ENCODE measurements at regions not wholly inside any gene's neighbourhood (a gene's known extent, or its start where the extent isn't known, plus 50 kb on each side); places are given as distances from the start of the nearest gene placed in this dataset.

DNA sequence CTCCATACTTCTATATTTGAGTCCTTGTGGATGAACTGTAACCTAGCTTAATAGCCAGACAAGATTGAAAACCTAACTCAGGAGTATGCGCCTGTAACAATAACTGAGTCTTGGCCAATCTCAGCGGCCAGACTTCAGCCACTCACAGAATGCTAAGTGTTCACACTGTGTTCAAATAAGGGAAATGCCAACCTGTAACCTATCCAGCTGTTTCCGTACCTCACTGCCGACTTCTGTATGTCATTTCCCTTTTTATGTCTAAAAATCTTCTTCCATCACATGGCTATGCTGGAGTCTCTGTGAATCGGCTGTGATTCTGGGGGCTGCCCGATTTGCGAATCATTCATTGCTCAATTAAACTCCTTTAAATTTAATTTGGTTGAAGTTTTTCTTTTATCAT lies 169.2 kb downstream of the NFKBIZ start:
- no peak for TF ChIP-seq EZH2 (IDR thresholded peaks at IDR 0.05; ENCODE audit: borderline replicate concordance)
- TF ChIP-seq, protein P1, sequence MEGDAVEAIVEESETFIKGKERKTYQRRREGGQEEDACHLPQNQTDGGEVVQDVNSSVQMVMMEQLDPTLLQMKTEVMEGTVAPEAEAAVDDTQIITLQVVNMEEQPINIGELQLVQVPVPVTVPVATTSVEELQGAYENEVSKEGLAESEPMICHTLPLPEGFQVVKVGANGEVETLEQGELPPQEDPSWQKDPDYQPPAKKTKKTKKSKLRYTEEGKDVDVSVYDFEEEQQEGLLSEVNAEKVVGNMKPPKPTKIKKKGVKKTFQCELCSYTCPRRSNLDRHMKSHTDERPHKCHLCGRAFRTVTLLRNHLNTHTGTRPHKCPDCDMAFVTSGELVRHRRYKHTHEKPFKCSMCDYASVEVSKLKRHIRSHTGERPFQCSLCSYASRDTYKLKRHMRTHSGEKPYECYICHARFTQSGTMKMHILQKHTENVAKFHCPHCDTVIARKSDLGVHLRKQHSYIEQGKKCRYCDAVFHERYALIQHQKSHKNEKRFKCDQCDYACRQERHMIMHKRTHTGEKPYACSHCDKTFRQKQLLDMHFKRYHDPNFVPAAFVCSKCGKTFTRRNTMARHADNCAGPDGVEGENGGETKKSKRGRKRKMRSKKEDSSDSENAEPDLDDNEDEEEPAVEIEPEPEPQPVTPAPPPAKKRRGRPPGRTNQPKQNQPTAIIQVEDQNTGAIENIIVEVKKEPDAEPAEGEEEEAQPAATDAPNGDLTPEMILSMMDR (IDR thresholded peaks at IDR 0.05; ENCODE audit: poor library complexity): no peak
- no peak for TF ChIP-seq EZH2phosphoT487 (IDR thresholded peaks at IDR 0.05; ENCODE audit: low read depth, severe bottlenecking, unreplicated experiment)
